ENCODE measurements at regions not wholly inside any gene's neighbourhood (a gene's known extent, or its start where the extent isn't known, plus 50 kb on each side); places are given as distances from the start of the nearest gene placed in this dataset.

GRCh38 chr6:147109707-147110106 lies 94.5 kb upstream of the STXBP5 start:
- H3K4me3 ChIP-seq (ENCODE audit: low read depth in 1 of 2, low read length in 2 of 2): no peak overlapping the region
- H3K36me3 ChIP-seq (ENCODE audit: control insufficient read depth in 1 of 2, insufficient read depth in 2 of 2, low read length in 2 of 2): no peaks in the 10 kb centered on the region
- H3K9me3 ChIP-seq (ENCODE audit: control insufficient read depth in 1 of 2, low read length in 2 of 2): no peaks in the 10 kb centered on the region
- H3K4me1 ChIP-seq (ENCODE audit: control insufficient read depth in 1 of 2, insufficient read depth in 2 of 2, low read length in 2 of 2): no peaks in the 10 kb centered on the region
- H3K9ac ChIP-seq (ENCODE audit: low read depth in 1 of 2, low read length in 2 of 2): no peak overlapping the region
- no peaks in the 10 kb centered on the region for H3K27me3 ChIP-seq (ENCODE audit: control insufficient read depth in 1 of 2, insufficient read depth in 2 of 2, low read length in 2 of 2)
- no peak overlapping the region for H3K27ac ChIP-seq (ENCODE audit: low read depth, low read length)

GRCh38 chr6:147116056-147116455 lies 88.2 kb upstream of the STXBP5 start:
- Histone ChIP-seq H3K9me3 (ENCODE audit: control insufficient read depth in 1 of 2, low read length in 2 of 2) (no peaks in the 10 kb centered on the region), H3K27me3 (ENCODE audit: control insufficient read depth in 1 of 2, insufficient read depth in 2 of 2, low read length in 2 of 2) (no peaks in the 10 kb centered on the region), H3K4me3 (ENCODE audit: low read depth in 1 of 2, low read length in 2 of 2) (no peak overlapping the region), H3K27ac (ENCODE audit: low read depth, low read length) (no peak overlapping the region), H3K36me3 (ENCODE audit: control insufficient read depth in 1 of 2, insufficient read depth in 2 of 2, low read length in 2 of 2) (no peaks in the 10 kb centered on the region), H3K9ac (ENCODE audit: low read depth in 1 of 2, low read length in 2 of 2) (no peak overlapping the region), H3K4me1 (ENCODE audit: control insufficient read depth in 1 of 2, insufficient read depth in 2 of 2, low read length in 2 of 2) (peaks cover 0 to 10% of the 10 kb centered on the region in 2 donors)

GRCh38 chr6:147117011-147117410 lies 87.2 kb upstream of the STXBP5 start:
- Histone ChIP-seq H3K9ac (ENCODE audit: low read depth in 1 of 2, low read length in 2 of 2) (no peak overlapping the region), H3K27ac (ENCODE audit: low read depth, low read length) (no peak overlapping the region), H3K36me3 (ENCODE audit: control insufficient read depth in 1 of 2, insufficient read depth in 2 of 2, low read length in 2 of 2) (no peaks in the 10 kb centered on the region), H3K4me3 (ENCODE audit: low read depth in 1 of 2, low read length in 2 of 2) (no peak overlapping the region), H3K27me3 (ENCODE audit: control insufficient read depth in 1 of 2, insufficient read depth in 2 of 2, low read length in 2 of 2) (no peaks in the 10 kb centered on the region), H3K4me1 (ENCODE audit: control insufficient read depth in 1 of 2, insufficient read depth in 2 of 2, low read length in 2 of 2) (peaks cover 0 to 10% of the 10 kb centered on the region in 2 donors), H3K9me3 (ENCODE audit: control insufficient read depth in 1 of 2, low read length in 2 of 2) (no peaks in the 10 kb centered on the region)

GRCh38 chr6:147117580-147117979 lies 86.6 kb upstream of the STXBP5 start:
- Histone ChIP-seq H3K9ac (ENCODE audit: low read depth in 1 of 2, low read length in 2 of 2) (no peak overlapping the region), H3K4me1 (ENCODE audit: control insufficient read depth in 1 of 2, insufficient read depth in 2 of 2, low read length in 2 of 2) (peaks cover 0 to 10% of the 10 kb centered on the region in 2 donors), H3K4me3 (ENCODE audit: low read depth in 1 of 2, low read length in 2 of 2) (peak overlapping the region; percentile 44 to 52), H3K9me3 (ENCODE audit: control insufficient read depth in 1 of 2, low read length in 2 of 2) (no peaks in the 10 kb centered on the region), H3K27me3 (ENCODE audit: control insufficient read depth in 1 of 2, insufficient read depth in 2 of 2, low read length in 2 of 2) (no peaks in the 10 kb centered on the region), H3K36me3 (ENCODE audit: control insufficient read depth in 1 of 2, insufficient read depth in 2 of 2, low read length in 2 of 2) (no peaks in the 10 kb centered on the region), H3K27ac (ENCODE audit: low read depth, low read length) (no peak overlapping the region)

- H3K4me1 ChIP-seq (ENCODE audit: control insufficient read depth in 1 of 2, insufficient read depth in 2 of 2, low read length in 2 of 2): peaks cover 0 to 10% of the 10 kb centered on the region in 2 donors
- H3K27me3 ChIP-seq (ENCODE audit: control insufficient read depth in 1 of 2, insufficient read depth in 2 of 2, low read length in 2 of 2): no peaks in the 10 kb centered on the region
- no peak overlapping the region for H3K4me3 ChIP-seq (ENCODE audit: low read depth in 1 of 2, low read length in 2 of 2)
- no peak overlapping the region for H3K9ac ChIP-seq (ENCODE audit: low read depth in 1 of 2, low read length in 2 of 2)
- H3K9me3 ChIP-seq (ENCODE audit: control insufficient read depth in 1 of 2, low read length in 2 of 2): no peaks in the 10 kb centered on the region
- H3K27ac ChIP-seq (ENCODE audit: low read depth, low read length): no peak overlapping the region
- H3K36me3 ChIP-seq (ENCODE audit: control insufficient read depth in 1 of 2, insufficient read depth in 2 of 2, low read length in 2 of 2): no peaks in the 10 kb centered on the region
Observed at GRCh38 chr6:147119310-147119709, 84.9 kb upstream of the STXBP5 start.

GRCh38 chr6:147122823-147123222 lies 81.4 kb upstream of the STXBP5 start:
- H3K9me3 ChIP-seq (ENCODE audit: control insufficient read depth in 1 of 2, low read length in 2 of 2): no peaks in the 10 kb centered on the region
- H3K27ac ChIP-seq (ENCODE audit: low read depth, low read length): no peak overlapping the region
- H3K4me1 ChIP-seq (ENCODE audit: control insufficient read depth in 1 of 2, insufficient read depth in 2 of 2, low read length in 2 of 2): peaks cover 0 to 1% of the 10 kb centered on the region in 2 donors
- no peaks in the 10 kb centered on the region for H3K27me3 ChIP-seq (ENCODE audit: control insufficient read depth in 1 of 2, insufficient read depth in 2 of 2, low read length in 2 of 2)
- H3K9ac ChIP-seq (ENCODE audit: low read depth in 1 of 2, low read length in 2 of 2): no peak overlapping the region
- H3K4me3 ChIP-seq (ENCODE audit: low read depth in 1 of 2, low read length in 2 of 2): no peak overlapping the region
- no peaks in the 10 kb centered on the region for H3K36me3 ChIP-seq (ENCODE audit: control insufficient read depth in 1 of 2, insufficient read depth in 2 of 2, low read length in 2 of 2)

- H3K27me3 ChIP-seq (ENCODE audit: control insufficient read depth in 1 of 2, insufficient read depth in 2 of 2, low read length in 2 of 2): no peaks in the 10 kb centered on the region
- no peak overlapping the region for H3K4me3 ChIP-seq (ENCODE audit: low read depth in 1 of 2, low read length in 2 of 2)
- no peaks in the 10 kb centered on the region for H3K36me3 ChIP-seq (ENCODE audit: control insufficient read depth in 1 of 2, insufficient read depth in 2 of 2, low read length in 2 of 2)
- no peak overlapping the region for H3K9ac ChIP-seq (ENCODE audit: low read depth in 1 of 2, low read length in 2 of 2)
- H3K27ac ChIP-seq (ENCODE audit: low read depth, low read length): no peak overlapping the region
- no peaks in the 10 kb centered on the region for H3K4me1 ChIP-seq (ENCODE audit: control insufficient read depth in 1 of 2, insufficient read depth in 2 of 2, low read length in 2 of 2)
- H3K9me3 ChIP-seq (ENCODE audit: control insufficient read depth in 1 of 2, low read length in 2 of 2): no peaks in the 10 kb centered on the region
Observed at GRCh38 chr6:147126618-147127022, 77.6 kb upstream of the STXBP5 start.

GRCh38 chr6:147127587-147127986 lies 76.6 kb upstream of the STXBP5 start:
- Histone ChIP-seq H3K4me1 (ENCODE audit: control insufficient read depth in 1 of 2, insufficient read depth in 2 of 2, low read length in 2 of 2) (no peaks in the 10 kb centered on the region), H3K36me3 (ENCODE audit: control insufficient read depth in 1 of 2, insufficient read depth in 2 of 2, low read length in 2 of 2) (no peaks in the 10 kb centered on the region), H3K4me3 (ENCODE audit: low read depth in 1 of 2, low read length in 2 of 2) (no peak overlapping the region), H3K27ac (ENCODE audit: low read depth, low read length) (no peak overlapping the region), H3K27me3 (ENCODE audit: control insufficient read depth in 1 of 2, insufficient read depth in 2 of 2, low read length in 2 of 2) (no peaks in the 10 kb centered on the region), H3K9me3 (ENCODE audit: control insufficient read depth in 1 of 2, low read length in 2 of 2) (no peaks in the 10 kb centered on the region), H3K9ac (ENCODE audit: low read depth in 1 of 2, low read length in 2 of 2) (no peak overlapping the region)

GRCh38 chr6:147128056-147128455 lies 76.2 kb upstream of the STXBP5 start:
- Histone ChIP-seq H3K36me3 (ENCODE audit: control insufficient read depth in 1 of 2, insufficient read depth in 2 of 2, low read length in 2 of 2) (no peaks in the 10 kb centered on the region), H3K4me3 (ENCODE audit: low read depth in 1 of 2, low read length in 2 of 2) (no peak overlapping the region), H3K9me3 (ENCODE audit: control insufficient read depth in 1 of 2, low read length in 2 of 2) (no peaks in the 10 kb centered on the region), H3K4me1 (ENCODE audit: control insufficient read depth in 1 of 2, insufficient read depth in 2 of 2, low read length in 2 of 2) (no peaks in the 10 kb centered on the region), H3K9ac (ENCODE audit: low read depth in 1 of 2, low read length in 2 of 2) (no peak overlapping the region), H3K27ac (ENCODE audit: low read depth, low read length) (no peak overlapping the region), H3K27me3 (ENCODE audit: control insufficient read depth in 1 of 2, insufficient read depth in 2 of 2, low read length in 2 of 2) (no peaks in the 10 kb centered on the region)

GRCh38 chr6:147131532-147132128 lies 72.6 kb upstream of the STXBP5 start:
- H3K4me1 ChIP-seq (ENCODE audit: control insufficient read depth in 1 of 2, insufficient read depth in 2 of 2, low read length in 2 of 2): no peaks in the 10 kb centered on the region
- H3K4me3 ChIP-seq (ENCODE audit: low read depth in 1 of 2, low read length in 2 of 2): no peak overlapping the region
- no peaks in the 10 kb centered on the region for H3K9me3 ChIP-seq (ENCODE audit: control insufficient read depth in 1 of 2, low read length in 2 of 2)
- no peak overlapping the region for H3K27ac ChIP-seq (ENCODE audit: low read depth, low read length)
- no peak overlapping the region for H3K9ac ChIP-seq (ENCODE audit: low read depth in 1 of 2, low read length in 2 of 2)
- H3K36me3 ChIP-seq (ENCODE audit: control insufficient read depth in 1 of 2, insufficient read depth in 2 of 2, low read length in 2 of 2): no peaks in the 10 kb centered on the region
- H3K27me3 ChIP-seq (ENCODE audit: control insufficient read depth in 1 of 2, insufficient read depth in 2 of 2, low read length in 2 of 2): no peaks in the 10 kb centered on the region

GRCh38 chr6:147132889-147133288 lies 71.3 kb upstream of the STXBP5 start:
- no peaks in the 10 kb centered on the region for H3K36me3 ChIP-seq (ENCODE audit: control insufficient read depth in 1 of 2, insufficient read depth in 2 of 2, low read length in 2 of 2)
- H3K27me3 ChIP-seq (ENCODE audit: control insufficient read depth in 1 of 2, insufficient read depth in 2 of 2, low read length in 2 of 2): no peaks in the 10 kb centered on the region
- H3K4me1 ChIP-seq (ENCODE audit: control insufficient read depth in 1 of 2, insufficient read depth in 2 of 2, low read length in 2 of 2): no peaks in the 10 kb centered on the region
- no peak overlapping the region for H3K9ac ChIP-seq (ENCODE audit: low read depth in 1 of 2, low read length in 2 of 2)
- H3K4me3 ChIP-seq (ENCODE audit: low read depth in 1 of 2, low read length in 2 of 2): no peak overlapping the region
- H3K9me3 ChIP-seq (ENCODE audit: control insufficient read depth in 1 of 2, low read length in 2 of 2): no peaks in the 10 kb centered on the region
- no peak overlapping the region for H3K27ac ChIP-seq (ENCODE audit: low read depth, low read length)
